AG09319 (cell line): ENCODE measurements at regions not wholly inside any gene's neighbourhood (a gene's known extent, or its start where the extent isn't known, plus 50 kb on each side); places are given as distances from the start of the nearest gene placed in this dataset.
"Not testable (repeated sequence)": the region's sequence is repeated elsewhere in the genome, so short reads cannot be mapped to it uniquely, and the experiment has no call there.

ENCODE experiments used
- DNase-seq: peaks from one replicate; pipeline ENCODE4 v3.0.0-alpha.2; 2010; ENCODE audit warnings: low read depth; ENCODE audit errors: extremely low read depth
- CTCF ChIP-seq: IDR thresholded peaks from 2 replicates; pipeline ENCODE4 v1.5.1; 2011; ENCODE audit warnings: low read depth, mild to moderate bottlenecking, inconsistent platforms, low read length, moderate library complexity

- TF ChIP-seq CTCF, result no peak
- no peak for DNase-seq
Measured at GRCh38 chr6:84870672-84871071, 106.3 kb upstream of the TBX18 start.

GRCh38 chr6:84868149-84868548, 103.8 kb upstream of the TBX18 start:
- DNase-seq, result no peak
- no peak for TF ChIP-seq CTCF

GRCh38 chr6:84867521-84867920, 103.1 kb upstream of the TBX18 start:
- TF ChIP-seq CTCF, result no peak
- DNase-seq, result no peak

GRCh38 chr6:84866715-84867114, 102.3 kb upstream of the TBX18 start:
- TF ChIP-seq CTCF, result no peak
- DNase-seq, result no peak

- DNase-seq, result not testable (repeated sequence)
Measured at GRCh38 chr6:84865372-84865771, 101.0 kb upstream of the TBX18 start.

GRCh38 chr6:84862843-84863242, 98.4 kb upstream of the TBX18 start:
- TF ChIP-seq CTCF, result no peak
- no peak for DNase-seq

GRCh38 chr6:84860920-84861319, 96.5 kb upstream of the TBX18 start:
- TF ChIP-seq CTCF, result no peak
- no peak for DNase-seq

GRCh38 chr6:84860509-84860908, 96.1 kb upstream of the TBX18 start:
- no peak for TF ChIP-seq CTCF
- DNase-seq, result no peak
